ENCODE measurements at regions not wholly inside any gene's neighbourhood (a gene's known extent, or its start where the extent isn't known, plus 50 kb on each side); places are given as distances from the start of the nearest gene placed in this dataset.
A peak's percentile ranks its signal among the peaks of the same experiment; 100 is the strongest.
"Not testable (repeated sequence)": the region's sequence is repeated elsewhere in the genome, so short reads cannot be mapped to it uniquely, and the experiment has no call there.

DNA sequence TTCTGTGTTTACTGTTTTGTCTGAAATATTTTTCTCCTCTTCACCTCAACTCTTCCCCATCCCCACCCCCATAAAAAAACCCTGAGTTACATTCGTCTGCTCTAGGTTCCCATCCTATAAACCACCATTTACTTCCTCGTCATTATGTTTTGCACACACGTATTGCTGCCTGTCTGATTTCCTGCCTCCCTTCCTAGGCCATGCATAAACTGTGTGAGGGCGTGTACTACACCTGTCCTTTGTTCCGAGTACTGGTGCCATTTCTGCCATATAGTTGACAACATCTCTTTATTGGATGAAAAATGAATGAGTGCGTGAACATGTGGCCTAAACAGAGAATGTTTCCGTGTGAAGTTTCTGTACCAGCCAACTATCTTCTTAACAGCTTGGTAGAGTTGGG is 258.5 kb upstream of the FAT1 start:
- no peak for DNase-seq

DNA sequence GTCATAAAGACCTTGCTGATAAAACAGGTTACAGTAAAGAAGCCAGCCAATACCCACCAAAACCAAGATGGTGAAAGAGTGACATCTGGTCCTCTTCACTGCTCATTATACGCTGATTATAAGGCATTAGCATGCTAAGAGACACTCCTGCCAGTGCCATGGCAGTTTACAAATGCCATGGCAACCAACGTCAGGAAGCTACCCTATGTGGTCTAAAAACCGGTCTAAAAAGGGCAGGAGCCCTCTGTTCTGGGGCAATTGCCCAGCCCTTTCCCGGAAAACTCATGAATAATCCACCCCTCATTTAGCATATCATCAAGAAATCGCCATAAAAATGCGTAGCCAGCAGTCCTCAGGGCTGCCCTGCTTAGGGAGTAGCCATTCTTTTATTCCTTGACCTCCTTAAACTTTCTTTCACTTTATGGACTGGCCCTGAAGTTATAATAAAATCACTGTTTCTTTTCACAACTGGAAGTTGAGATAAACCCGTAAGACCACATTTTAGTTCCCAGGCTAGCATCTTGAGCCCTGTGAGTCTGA is 260.5 kb upstream of the FAT1 start:
- DNase-seq, result no peak

DNA sequence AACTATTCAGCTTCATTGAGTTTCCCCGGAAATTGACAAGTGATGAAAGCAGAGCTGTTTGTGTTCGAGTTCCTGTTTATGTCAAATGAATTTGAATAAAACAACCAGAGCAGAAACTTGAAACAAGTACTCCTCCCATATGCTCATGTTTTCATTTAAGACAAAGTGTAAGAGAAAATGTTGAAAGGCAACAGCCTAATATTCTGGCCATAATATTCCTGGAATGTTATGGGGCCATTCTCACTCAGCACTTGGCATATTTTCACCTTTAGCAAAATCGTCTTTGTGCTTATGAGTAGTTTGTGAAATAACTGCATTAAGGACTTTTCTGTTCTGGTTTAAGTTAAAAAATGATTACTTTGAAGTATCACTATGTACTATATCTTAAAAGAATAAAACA is 276.0 kb upstream of the FAT1 start:
- DNase-seq, result no peak

DNA sequence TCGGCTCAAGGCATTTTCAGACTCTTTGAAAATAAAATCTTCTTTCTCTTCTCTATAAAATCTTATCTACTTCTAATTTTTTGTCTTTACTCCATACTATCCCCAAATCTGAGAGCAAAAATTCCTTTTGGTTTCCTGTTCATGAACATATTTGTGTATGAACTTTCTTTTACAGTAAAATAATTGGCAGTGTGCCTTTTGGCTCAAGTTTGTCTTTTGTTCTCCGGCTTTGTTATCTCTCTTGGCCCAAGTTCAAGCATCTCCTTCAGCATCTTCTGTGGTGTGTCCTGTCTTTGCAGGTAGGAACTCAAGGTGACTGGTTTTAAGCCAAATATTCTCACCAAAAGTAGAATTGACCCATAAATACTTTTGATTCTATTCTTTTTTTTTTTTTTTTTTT is 276.6 kb upstream of the FAT1 start:
- DNase-seq, result no peak

DNA sequence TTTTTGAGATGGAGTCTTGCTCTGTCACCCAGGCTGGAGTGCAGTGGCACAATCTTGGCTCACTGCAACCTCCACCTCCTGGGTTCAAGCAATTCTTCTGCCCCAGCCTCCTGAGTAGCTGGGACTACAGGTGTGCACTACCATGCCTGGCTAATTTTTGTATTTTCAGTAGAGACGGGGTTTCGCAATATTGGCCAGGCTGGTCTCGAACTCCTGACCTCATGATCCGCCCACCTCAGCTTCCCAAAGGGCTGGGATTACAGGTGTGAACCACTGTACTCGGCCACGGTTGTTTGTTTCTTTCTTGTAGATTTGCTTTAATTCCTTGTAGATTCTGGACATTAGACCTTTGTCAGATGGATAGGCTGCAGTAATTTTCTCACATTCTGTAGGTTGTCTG is 278.5 kb upstream of the FAT1 start:
- not testable (repeated sequence) for DNase-seq

DNA sequence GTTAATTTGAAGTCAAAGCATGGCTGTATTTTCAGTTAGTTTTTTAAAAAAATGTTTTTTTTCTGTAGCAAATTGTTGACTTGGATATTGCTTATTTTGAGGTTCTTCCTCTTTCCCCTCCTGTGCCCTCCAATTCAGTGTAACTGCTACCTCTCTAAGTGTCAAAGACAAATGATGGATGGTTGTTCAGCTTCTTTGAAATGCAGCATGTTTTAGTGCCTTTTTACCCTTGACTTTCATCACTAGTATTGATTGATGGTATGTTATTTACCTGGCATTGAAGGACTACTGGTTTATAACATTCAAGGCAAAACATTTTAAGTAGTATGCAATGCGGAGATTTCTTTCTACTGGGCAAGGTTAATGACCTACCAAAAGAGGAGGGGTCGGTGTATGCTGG is 281.0 kb upstream of the FAT1 start:
- DNase-seq, result no peak

DNA sequence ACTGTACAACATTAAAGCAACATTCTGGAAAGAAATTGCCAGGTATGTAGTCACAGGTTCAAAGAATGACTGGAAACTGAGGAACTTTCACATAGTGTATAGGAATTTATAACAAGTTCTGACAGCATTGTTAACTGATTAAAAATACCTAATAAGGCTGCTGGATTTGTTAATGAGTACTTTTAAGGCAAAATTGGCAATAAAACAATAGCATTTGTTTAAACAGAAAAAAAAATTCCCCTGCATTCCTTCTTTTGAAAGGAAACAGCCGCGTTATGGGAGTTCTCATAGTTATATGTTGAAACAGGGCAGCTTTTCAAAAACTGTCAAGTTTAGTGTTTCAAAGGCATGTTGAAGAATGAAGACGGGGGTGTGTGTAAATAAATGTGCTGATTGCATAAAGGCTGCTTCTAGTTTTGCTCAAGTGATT is 282.5 kb upstream of the FAT1 start:
- DNase-seq, result no peak

DNA sequence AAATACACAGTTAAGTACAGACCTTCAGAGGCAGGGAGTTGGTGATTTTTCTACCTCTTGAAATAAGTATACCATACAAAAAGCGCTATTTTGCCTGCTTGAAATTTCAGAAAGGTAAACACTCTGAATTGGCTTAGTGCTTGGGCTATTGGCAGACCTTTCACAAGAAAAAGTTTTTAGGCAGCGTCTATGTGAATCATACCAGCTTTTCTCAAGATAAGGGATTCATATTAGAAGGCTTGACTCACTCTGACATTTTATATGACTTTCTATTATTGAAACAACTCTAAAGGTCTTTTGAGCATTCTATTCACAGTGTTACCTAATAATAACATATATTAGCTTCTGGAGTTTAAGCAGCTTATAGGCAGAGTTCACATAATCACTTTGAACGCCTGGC is 286.4 kb upstream of the FAT1 start:
- DNase-seq, result no peak

DNA sequence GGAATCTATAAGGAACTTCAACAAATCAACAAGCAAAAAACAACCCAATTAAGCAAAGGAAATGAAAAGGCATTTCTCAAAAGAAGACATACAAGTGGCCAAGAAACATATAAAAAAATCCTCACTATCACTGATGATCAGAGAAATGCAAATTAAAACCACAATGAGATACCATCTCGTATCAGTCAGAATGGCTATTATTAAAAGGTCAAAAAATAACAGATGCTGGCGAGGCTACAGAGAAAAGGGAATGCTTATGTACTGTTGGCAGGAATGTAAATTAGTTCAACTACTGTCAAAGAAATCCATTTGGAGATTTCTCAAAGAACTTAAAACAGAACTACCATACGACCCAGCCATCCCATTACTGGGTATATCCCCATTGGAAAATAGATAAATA is 292.4 kb upstream of the FAT1 start:
- no peak for DNase-seq

DNA sequence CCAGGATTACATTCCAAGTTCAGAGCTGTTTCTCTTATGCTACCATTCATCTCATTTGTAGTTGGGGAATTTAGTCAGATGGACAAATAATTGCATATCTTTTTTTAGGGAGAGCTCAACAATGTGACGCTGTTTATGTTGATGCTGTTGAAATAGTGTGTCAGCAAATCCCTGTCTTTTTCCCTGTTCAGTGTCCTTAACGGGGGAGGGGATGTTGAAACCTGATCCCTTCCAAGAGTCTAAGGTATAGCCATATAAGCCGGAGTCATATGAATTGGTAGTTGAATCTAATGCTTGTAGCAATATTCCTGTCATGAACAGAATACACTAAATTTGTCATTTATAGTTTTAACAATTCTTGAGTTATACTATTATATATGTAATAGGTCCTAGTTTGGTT is 293.5 kb upstream of the FAT1 start:
- DNase-seq, result no peak

DNA sequence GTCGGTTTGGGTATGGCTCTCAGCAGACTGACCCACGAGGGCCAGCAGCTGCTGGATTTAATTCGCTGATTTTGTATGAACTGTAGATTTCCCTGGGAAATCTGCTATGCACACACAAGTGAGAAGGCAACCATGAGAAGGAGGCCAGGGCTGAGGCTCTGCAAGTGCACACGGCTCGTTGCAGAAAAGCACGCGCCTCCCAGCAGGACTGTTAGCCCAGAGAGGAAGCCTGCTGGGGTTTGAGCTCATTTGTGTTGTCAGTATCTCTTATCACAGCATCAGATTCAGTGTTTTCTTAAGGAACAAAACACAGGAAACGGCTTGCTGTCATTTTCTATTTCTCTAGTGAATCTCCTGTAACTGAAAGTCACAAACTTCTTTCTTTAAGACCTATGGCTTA is 296.2 kb upstream of the FAT1 start:
- no peak for DNase-seq

DNA sequence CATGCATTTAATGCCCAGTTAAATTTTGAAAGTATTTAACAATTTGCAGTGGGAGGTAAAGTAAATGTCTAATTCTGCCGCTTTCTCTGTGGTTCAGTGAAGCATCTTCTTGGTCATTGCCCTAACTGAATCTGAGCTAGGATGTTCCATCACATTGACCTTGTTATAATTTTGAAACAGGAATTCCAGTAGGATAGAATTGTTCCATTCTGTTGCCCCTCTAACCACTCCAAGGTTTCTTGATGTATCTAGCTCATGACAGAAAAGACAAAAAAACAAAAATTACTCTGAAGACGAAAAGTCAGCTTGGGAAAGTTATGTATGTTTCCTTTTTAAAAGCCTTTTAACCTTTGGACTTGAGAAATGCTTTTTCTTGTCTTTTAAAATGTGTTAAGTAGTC is 297.0 kb upstream of the FAT1 start:
- no peak for DNase-seq

DNA sequence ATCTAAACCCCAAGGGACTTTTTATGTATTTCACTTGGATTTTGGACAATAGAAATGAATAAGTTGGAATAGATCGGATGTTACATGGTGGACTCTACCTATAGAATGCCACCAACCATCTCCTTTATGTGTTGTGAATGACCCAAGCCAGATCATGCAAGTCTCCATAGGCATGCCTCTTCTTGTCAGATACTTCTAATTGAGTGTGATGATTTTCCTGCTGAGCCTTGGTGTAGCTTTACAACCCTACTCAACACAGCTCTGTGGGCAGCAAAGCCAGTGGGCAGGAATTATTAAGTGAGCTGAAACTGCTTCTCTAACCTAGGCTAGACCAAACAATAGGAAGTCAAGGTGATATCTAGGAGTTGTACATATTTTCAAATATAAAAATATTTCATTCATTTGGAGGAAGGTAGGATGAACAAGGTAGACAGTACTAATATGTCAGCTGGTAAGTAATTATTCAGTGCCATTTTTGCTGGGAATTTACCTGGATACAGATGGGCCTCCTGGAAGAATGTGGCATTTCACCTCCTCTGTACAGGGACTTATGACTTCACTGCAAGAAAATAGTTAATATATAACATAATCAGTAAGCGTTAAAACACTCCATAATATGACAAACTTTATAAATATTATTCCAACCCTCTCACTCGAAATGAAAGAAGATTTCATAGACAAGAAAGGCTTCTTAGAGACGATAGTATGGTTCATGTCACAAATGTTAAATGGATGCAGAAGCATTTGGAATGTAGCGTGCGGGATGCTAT is 298.0 kb upstream of the FAT1 start:
- no peak for DNase-seq

DNA sequence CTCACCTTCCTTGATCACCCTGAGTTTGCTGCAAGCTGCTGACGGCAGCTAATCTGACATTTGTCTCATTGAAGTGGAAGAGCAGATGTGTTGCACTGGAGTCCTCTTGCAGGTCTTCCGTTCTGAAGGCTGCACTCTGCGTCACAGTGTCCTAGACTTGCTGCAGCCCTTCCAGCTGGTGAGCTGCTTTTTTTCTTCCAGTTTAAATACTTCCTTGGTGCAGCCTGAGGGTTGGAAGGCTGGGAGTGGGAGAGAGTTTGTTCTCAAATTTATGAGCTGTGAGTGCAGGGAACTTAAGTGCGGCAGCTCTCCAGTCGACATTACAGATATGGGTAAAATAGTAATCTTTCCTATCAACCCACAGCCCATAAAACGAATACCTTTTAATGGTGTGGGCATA is 303.6 kb upstream of the FAT1 start:
- peak; percentile 37 for DNase-seq

DNA sequence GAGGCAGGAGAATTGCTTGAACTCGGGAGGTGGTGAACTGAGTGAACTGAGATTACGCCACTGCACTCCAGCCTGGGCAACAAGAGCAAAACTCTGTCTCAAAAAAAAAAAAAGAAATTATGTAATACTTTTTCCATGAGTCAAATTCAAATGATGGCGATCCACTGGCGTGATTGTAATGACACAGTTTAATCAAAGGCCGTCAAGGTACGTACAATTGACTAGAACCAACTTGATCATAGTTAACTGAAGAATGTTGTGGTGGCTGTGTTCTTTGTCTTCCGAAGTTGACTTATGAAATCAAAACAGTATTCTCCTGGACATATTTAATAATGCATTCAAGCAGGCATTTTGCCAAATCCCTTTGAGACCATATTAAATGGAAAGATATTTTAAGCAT is 318.6 kb upstream of the FAT1 start:
- no peak for DNase-seq

DNA sequence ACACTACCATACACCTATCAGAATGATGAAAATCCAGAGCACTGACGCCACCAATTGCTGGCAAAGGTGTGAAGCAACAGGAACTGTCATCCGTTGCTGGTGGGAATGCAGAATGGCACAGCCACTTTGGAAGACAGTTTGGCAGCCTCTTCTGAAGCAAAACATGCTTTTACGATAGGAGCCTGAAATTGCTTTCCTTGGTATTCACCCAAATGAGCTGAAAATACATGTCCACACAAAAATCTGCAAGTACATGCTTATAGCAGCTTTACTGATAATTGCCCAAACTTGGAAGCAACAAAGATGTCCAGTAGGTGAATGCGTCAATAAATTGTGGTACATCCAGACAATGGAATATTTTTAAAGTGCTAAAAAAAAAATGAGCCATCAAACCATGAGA is 322.8 kb upstream of the FAT1 start:
- DNase-seq, result no peak

DNA sequence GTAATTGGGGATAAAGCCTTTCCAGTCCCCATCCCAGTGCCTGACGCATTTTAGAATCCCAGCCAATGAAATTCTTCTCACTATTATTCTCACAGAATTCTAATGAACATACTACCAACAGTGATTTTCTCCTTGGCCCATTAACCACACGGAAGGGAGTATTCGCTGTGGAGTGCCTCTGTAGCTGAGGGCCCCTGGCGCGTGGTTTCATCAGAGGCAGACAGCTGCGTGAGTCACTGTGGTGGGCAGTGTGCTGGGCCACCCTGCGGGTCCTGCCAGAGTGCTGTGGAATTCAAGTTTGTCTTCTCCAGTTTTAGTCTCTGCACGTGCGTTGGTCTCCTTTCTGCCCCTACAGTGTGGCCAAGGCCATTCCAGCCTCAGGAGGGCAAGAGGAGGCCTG is 335.4 kb upstream of the FAT1 start:
- DNase-seq, result no peak

DNA sequence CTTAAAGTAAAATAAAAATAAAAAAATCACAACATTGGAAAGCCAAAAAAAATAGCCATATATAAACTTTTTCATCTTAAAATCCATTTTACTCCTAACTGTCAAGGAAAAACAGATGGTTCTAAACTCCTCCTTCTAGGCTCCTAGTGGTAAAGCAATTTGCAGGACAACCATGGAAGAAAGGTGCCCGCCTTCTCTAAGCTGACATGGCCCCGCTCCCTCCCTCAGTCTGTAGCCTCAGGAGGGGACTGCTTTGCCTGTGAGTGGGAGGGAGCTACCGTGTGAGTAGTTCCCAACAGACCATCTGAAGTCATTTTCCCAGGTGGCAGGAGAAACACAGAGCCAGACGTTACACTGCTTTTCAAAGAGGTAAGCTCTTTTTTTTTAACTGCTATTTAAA is 336.2 kb upstream of the FAT1 start:
- DNase-seq, result no peak

DNA sequence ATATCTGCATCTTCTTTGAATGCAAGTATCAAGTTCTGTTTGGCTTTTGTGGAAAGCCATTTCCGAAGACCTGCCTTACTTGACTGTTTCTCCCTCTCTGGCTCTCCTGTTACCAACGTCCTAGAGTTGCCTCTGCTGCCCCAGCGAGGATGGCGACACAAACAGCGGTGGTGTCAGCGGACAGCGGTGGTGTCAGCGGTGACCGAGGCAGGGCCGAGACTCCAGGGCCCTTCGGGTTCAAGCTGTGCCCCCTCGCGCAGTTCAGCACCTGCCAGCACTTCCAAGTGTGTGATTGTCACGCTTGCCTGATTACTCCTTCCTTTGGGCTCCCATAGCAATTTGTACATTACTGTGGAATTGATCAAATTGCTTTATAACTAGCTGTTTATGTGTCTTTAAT is 336.9 kb upstream of the FAT1 start:
- DNase-seq, result no peak

DNA sequence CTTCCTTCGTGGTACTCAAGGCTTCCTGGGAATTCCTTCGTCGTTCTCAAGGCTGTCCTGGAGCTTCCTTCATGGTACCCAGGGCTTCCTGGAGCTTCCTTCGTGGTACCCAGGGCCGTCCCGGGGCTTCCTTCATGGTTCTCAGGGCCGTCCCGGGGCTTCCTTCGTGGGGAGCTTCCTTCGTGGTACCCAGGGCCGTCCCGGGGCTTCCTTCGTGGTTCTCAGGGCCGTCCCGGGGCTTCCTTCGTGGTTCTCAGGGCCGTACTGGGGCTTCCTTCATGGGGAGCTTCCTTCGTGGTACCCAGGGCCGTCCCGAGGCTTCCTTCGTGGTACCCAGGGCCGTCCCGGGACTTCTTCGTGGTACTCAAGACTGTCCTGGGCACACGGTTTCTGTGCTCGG is 339.6 kb upstream of the FAT1 start:
- DNase-seq, result no peak

DNA sequence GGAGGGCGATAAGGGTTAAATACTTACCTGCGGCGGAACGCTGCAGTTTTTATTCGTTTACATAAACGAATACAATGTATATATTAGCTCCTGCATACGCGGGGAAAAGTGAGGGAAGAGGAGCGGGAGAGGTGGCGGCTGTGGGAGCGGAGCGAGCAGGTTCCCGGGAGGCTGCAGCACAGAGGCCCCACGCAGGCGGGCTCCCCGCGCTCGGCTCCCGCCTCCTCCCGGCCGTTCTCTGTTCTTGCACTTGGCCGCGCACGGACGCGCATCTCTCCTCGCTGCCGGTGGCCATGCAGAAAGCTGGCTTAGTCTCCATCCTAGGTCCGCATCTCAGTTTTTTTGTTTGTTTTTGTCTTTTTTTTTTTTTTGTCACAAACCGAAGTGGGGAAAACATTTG is 340.4 kb upstream of the FAT1 start:
- no peak for DNase-seq

DNA sequence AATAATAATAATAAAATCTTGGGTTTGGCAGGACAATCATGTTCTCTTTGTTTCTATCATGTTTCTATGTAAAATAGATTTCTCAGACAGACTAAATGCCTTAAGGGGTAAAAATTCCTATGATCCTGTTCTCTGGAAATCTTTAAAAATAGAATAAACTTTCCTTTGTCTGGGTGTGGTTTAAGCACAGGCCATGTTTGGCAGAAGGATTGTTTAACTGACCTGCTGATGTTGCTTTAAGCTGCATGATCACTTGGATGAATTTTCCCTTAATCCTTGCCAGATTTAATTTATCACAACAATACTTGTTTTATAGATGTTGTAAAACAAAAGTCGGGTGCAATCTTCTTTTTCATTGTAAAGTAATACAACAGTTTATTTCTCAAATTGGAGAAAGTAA is 341.7 kb upstream of the FAT1 start:
- no peak for DNase-seq

DNA sequence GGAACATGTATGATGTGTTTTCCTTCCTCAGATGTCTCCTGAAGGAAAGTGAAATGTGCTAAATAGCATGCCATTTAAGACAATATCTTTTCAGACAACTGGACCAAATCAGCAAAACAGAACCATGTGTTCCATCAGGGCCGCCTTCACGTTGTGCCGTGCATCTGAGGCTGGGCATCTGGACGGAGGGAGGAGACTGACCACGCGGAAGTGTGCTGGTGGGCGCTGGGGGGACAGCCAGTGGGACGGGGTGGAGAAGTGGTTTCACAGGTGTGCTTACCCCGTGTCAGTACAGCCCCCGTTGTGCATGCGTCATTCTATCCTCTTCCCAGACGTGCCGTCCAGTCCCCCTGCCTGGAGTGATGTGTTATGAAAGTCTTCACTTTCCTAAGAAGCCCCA is 342.1 kb upstream of the FAT1 start:
- DNase-seq, result no peak

DNA sequence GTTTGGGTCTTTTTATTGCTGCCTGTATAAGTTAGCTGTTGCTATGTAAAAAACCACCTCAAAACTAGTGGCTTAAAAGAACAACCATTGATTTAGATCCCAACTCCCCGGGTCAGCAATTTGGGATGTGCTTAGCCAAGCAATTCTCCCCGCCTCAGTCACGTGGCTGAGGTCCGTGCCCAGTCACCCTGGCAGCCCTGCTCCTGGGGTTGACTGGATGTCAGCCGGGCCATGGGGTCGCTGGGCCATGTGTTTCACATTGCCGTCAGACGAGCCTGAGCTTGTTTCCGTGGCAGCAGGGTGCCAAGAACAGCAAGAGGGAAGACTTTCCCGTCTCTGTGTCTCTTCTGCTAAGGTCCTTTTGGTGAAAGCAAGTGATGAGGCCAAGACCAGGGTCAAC is 345.7 kb upstream of the FAT1 start:
- peak; percentile 67 for DNase-seq

DNA sequence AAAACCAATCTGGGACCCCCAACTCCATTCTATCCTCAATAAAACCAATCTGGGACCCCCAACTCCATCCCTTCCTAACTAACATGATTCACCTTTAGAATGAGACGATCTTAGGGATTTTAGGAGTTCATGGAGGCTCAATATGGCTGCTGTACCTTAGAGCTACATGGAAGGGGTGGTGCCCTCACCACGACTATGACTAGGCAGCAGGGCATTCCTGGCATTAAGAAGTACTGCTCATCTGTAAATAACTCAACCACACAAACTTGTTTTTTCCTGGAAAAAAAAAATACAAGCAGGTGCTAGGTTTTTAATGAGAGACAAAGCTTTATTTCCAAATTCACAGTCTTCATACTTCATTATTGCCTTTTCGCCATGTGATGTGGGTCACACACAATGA is 346.5 kb upstream of the FAT1 start:
- no peak for DNase-seq

All from left hindlimb (tissue), 1 donor.